Right lobe of liver (tissue), 6 donors: ENCODE measurements at regions not wholly inside any gene's neighbourhood (a gene's known extent, or its start where the extent isn't known, plus 50 kb on each side); places are given as distances from the start of the nearest gene placed in this dataset.

ENCODE experiments used
- ATAC-seq, 4 donors: fragments of 200-7000 bp; cut with Tn5 transposase; one replicate each; pipeline ENCODE4 v1.9.1; 2020; ENCODE audit warnings: mild to moderate bottlenecking in 4 of 4, moderate library complexity in 4 of 4
- DNase-seq, 3 donors: peaks; one replicate each; pipeline ENCODE4 v3.0.0-alpha.2; 2020
- H3K27ac ChIP-seq, 3 donors: fragments of 200-600 bp; one replicate each; pipeline ENCODE4 v1.8.0; 2022
- H3K27me3 ChIP-seq, 2 donors: fragments of 200-600 bp; one replicate each; pipeline ENCODE4 v1.8.0; 2022
- H3K36me3 ChIP-seq, 4 donors: fragments of 200-600 bp; sonication (generic) in 1 of 4; one replicate each; pipeline versions ENCODE4 v1.5.1 to v1.8.0; 2017 to 2022; ENCODE audit warnings: control low read depth in 1 of 4
- H3K4me1 ChIP-seq, 4 donors: fragments of 200-600 bp; sonication (generic) in 1 of 4; one replicate each; pipeline versions ENCODE4 v1.5.1 to v1.8.0; 2017 to 2022; ENCODE audit warnings: control low read depth in 1 of 4
- H3K4me3 ChIP-seq, 3 donors: fragments of 200-600 bp; one replicate each; pipeline ENCODE4 v1.8.0; 2022
- H3K9me3 ChIP-seq, 4 donors: fragments of 200-600 bp; sonication (generic) in 1 of 4; one replicate each; pipeline versions ENCODE4 v1.5.1 to v1.8.0; 2017 to 2022; ENCODE audit warnings: control low read depth in 1 of 4
- POLR2A ChIP-seq: fragments of 450-650 bp; IDR thresholded peaks from one replicate; pipeline ENCODE4 v1.6.1; 2017; ENCODE audit warnings: antibody characterized with exemption, mild to moderate bottlenecking
- WGBS: methylation state at CpG from one replicate; pipeline ENCODE4 v1.1.6; 2018; ENCODE audit warnings: low coverage, low lambda C conversion rate; ENCODE audit not compliant: insufficient coverage; ENCODE audit errors: missing lambda C conversion rate; 5-methylcytosine and 5-hydroxymethylcytosine counted together
- intact Hi-C, 2 donors: fragments of 100-400 bp; cut with DNase I; formaldehyde crosslinking; loops; one replicate each; pipeline versions ENCODE4 v1.11.2 to v1.14.1; 2022
- TF ChIP-seq, protein P1 (sequence below), 4 donors: fragments of 200-600 bp in 3 of 4; fragments of 450-650 bp in 1 of 4; IDR thresholded peaks; one replicate each; pipeline versions ENCODE4 v1.5.1 to v1.8.0; 2016 to 2022; ENCODE audit warnings: antibody characterized with exemption in 4 of 4, mild to moderate bottlenecking in 2 of 4
- donor health status: DM: no; HTN: yes; CAD: no.
- donor health status: DM: no; HTN: no; CAD: no.
- donor health status: DM: no; HTN: no; CAD: no.
- donor health status: DM: no; HTN: yes; CAD: no.
- donor health status: DM: no; HTN: yes; CAD: no.

DNA sequence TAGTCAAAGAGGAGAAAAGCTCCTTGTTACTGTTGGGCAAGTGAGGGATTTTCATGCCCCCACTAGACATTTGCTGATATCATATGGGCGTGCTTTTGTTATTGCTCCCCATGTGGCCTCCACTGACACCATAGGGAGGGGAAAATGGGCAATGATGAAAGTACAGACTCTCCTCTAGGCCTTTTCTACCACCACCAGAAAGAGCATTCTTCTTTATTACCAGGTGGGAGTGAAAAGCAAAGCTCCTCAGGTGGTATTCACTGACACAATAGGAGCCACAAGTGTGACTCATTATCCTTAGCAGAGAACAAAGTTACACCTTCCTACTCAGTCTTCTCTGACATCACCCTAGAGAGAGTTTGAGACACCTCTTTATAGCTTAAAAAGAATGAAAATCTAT lies 667.1 kb downstream of the LTN1 start:
- Histone ChIP-seq H3K27me3 (no peaks in the 10 kb centered on the region), H3K4me1 (no peaks in the 10 kb centered on the region), H3K36me3 (no peaks in the 10 kb centered on the region), H3K4me3 (no peak overlapping the region), H3K27ac (no peak overlapping the region), H3K9me3 (no peaks in the 10 kb centered on the region)
- intact Hi-C loops: no loop called here
- WGBS: 80% methylated on average over 1 of the region's 1 CpG
- ATAC-seq (no peak), DNase-seq (no peak)
- TF ChIP-seq, protein P1, sequence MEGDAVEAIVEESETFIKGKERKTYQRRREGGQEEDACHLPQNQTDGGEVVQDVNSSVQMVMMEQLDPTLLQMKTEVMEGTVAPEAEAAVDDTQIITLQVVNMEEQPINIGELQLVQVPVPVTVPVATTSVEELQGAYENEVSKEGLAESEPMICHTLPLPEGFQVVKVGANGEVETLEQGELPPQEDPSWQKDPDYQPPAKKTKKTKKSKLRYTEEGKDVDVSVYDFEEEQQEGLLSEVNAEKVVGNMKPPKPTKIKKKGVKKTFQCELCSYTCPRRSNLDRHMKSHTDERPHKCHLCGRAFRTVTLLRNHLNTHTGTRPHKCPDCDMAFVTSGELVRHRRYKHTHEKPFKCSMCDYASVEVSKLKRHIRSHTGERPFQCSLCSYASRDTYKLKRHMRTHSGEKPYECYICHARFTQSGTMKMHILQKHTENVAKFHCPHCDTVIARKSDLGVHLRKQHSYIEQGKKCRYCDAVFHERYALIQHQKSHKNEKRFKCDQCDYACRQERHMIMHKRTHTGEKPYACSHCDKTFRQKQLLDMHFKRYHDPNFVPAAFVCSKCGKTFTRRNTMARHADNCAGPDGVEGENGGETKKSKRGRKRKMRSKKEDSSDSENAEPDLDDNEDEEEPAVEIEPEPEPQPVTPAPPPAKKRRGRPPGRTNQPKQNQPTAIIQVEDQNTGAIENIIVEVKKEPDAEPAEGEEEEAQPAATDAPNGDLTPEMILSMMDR (IDR thresholded peaks at IDR 0.05): no peak
- no peak for TF ChIP-seq POLR2A

DNA sequence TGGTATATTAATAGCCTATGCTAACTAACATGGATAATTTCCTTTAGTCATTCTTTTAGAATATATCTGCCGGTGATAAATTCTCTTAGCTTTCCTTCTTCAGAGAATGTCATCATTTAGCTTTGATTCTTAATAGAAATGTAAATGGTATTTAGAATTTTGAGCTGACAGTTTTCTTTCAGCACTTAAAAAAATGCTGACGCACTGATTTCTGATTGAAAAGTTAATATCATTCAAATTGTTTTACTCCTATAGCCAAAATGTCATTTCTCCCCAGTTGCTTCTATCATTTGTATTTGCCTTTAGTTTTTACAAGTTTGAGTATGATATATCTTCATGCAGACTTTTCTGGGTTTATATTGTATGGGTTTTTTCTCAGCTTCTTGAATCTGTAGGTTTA lies 668.0 kb downstream of the LTN1 start:
- no peak for ATAC-seq
- intact Hi-C loops: no loop called here
- no peak for DNase-seq
- H3K4me1 ChIP-seq: no peaks in the 10 kb centered on the region
- no peaks in the 10 kb centered on the region for H3K9me3 ChIP-seq
- TF ChIP-seq, protein P1 (IDR thresholded peaks at IDR 0.05): no peak
- TF ChIP-seq POLR2A: no peak
- H3K4me3 ChIP-seq: no peak overlapping the region
- no peak overlapping the region for H3K27ac ChIP-seq
- H3K36me3 ChIP-seq: no peaks in the 10 kb centered on the region
- no peaks in the 10 kb centered on the region for H3K27me3 ChIP-seq
- WGBS: 100% methylated on average over 2 of the region's 2 CpGs

DNA sequence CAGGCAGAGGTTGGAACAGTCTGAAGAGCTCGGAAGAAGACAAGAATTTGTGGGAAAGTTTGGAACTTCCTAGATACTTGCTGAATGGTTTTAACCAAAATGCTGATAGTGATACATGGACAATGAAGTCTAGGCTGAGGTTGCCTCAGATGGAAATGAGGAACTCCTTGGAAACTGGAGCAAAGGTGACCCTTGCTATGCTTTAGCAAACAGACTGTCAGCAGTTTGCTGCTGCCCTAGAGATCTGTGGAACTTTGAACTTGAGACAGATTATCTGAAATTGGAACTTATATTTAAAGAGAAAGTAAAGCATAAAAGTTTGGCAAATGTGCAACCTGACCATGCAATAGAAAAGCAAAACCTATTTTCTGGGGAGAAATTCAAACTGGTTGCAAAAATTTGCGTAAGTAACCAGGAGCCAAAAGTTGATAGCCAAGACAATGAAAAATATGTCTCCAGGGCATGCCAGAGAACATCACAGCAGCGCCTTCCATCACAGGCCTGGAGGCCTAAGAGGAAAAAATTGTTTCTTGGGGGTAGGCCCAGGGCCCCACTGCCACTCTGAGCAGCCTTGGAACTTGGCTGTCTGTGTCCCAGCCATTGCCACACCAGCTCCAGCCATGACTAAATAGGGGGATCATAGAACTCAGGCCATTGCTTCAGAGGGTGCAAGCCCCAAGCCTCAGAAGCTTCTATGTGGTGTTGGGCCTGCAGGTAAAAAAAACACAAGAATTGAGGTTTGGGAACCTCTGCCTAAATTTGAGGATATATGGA lies 675.3 kb downstream of the LTN1 start:
- peaks cover 0 to 17% (median 7%) of the 10 kb centered on the region in 4 donors for H3K4me1 ChIP-seq
- intact Hi-C loops: no loop called here
- DNase-seq (peak in 1 of 3 donors; percentile 49), ATAC-seq (peak; percentile 77 to 91 (median 90))
- H3K27me3 ChIP-seq: no peaks in the 10 kb centered on the region
- H3K36me3 ChIP-seq: no peaks in the 10 kb centered on the region
- TF ChIP-seq POLR2A: no peak
- H3K9me3 ChIP-seq: peaks cover 0 to 2% (median 0%) of the 10 kb centered on the region in 4 donors
- H3K4me3 ChIP-seq: no peak overlapping the region
- 61% methylated on average over 3 of the region's 3 CpGs for WGBS
- peak overlapping the region in 1 of 3 donors; percentile 17 for H3K27ac ChIP-seq

DNA sequence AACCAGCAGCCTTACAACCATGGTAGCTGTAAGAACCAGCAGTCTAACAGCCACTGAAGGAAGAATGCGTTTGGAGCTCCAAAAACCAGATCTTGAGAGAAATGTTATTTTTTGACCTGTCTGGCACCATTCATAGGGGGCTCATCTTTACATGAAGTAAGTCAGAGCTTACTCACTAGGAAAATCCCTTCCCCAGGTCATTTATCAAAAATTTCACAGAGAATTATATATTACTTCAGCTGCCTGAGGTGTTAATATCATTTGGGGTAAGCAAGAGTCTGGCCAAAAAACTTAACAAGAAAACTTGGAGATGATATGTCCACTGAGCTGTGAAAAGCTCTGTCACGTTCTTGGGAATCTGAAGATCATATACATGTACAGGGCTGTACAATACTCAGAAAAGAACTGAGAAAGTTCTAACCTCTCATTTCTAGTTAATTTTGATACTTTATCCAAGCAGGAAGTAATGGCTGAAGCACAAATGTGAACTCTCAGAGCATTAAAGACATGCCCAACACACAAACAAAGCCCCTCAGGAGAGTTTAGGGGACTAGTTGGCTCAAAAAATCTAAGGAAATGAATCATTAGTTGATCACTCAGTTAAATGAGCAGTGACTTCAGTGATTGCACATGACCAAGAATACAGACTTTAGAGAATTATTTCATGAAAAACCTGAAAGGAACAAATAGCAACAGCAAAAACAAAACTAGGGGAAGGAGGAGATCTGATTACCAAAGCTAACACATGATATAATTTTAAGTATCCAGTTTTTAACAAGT lies 681.1 kb downstream of the LTN1 start:
- H3K4me1 ChIP-seq: peaks cover 0 to 3% (median under 1%) of the 10 kb centered on the region in 4 donors
- DNase-seq (no peak), ATAC-seq (no peak)
- no peak for TF ChIP-seq POLR2A
- TF ChIP-seq, protein P1 (IDR thresholded peaks at IDR 0.05): no peak
- WGBS: 77% methylated on average over 2 of the region's 2 CpGs
- peaks cover 0 to 3% (median 0%) of the 10 kb centered on the region in 4 donors for H3K9me3 ChIP-seq
- H3K4me3 ChIP-seq: no peak overlapping the region
- intact Hi-C loops: no loop called here
- H3K27ac ChIP-seq: no peak overlapping the region
- H3K27me3 ChIP-seq: no peaks in the 10 kb centered on the region
- no peaks in the 10 kb centered on the region for H3K36me3 ChIP-seq

DNA sequence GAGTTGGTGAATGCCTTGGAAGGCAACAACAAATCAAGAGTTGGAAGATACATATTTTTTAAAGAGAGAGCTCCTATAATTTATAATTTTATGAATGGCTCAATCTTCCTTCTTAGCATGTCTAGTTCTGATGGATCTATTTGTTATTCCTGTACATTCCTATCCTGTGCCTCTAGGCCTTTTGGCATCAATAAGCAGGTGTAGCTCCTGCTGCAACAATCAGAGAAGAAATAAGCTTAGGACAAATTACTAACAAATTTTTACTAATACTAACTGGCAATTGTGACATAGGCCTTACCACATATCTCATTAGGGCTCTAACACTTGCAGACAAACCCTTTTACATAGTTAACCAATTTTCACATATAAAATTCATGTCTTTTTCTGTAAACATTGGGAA lies 682.0 kb downstream of the LTN1 start:
- intact Hi-C loops: no loop called here
- no peaks in the 10 kb centered on the region for H3K27me3 ChIP-seq
- ATAC-seq: no peak

More for the DNA sequence above, 682.0 kb downstream of the LTN1 start:
- no peak overlapping the region for H3K4me3 ChIP-seq
- peaks cover 0 to 3% (median 0%) of the 10 kb centered on the region in 4 donors for H3K9me3 ChIP-seq
- no peaks in the 10 kb centered on the region for H3K36me3 ChIP-seq
- no peak for TF ChIP-seq POLR2A
- TF ChIP-seq, protein P1 (IDR thresholded peaks at IDR 0.05): no peak
- no peak overlapping the region for H3K27ac ChIP-seq
- DNase-seq: no peak
- no peaks in the 10 kb centered on the region for H3K4me1 ChIP-seq
